Vagina (tissue), 2 donors: ENCODE measurements at regions not wholly inside any gene's neighbourhood (a gene's known extent, or its start where the extent isn't known, plus 50 kb on each side); places are given as distances from the start of the nearest gene placed in this dataset.
A peak's percentile ranks its signal among the peaks of the same experiment; 100 is the strongest.

ENCODE experiments used
- DNase-seq, 2 donors: peaks; one replicate each; pipeline ENCODE4 v3.0.0-alpha.2; 2017; ENCODE audit errors: extremely low spot score in 2 of 2
- H3K27ac ChIP-seq: fragments of 200-600 bp; sonication (generic); one replicate; pipeline ENCODE4 v1.5.1; 2019
- H3K27me3 ChIP-seq: fragments of 200-600 bp; sonication (generic); one replicate; pipeline ENCODE4 v1.5.1; 2019
- H3K36me3 ChIP-seq, 2 donors: fragments of 200-600 bp; sonication (generic); one replicate each; pipeline ENCODE4 v1.5.1; 2017 to 2019
- H3K4me1 ChIP-seq: fragments of 200-600 bp; sonication (generic); one replicate; pipeline ENCODE4 v1.5.1; 2019
- H3K4me3 ChIP-seq, 2 donors: fragments of 200-600 bp; sonication (generic); 1 replicate in 1 of 2; 2 replicates in 1 of 2; pipeline ENCODE4 v1.5.1; 2016 to 2019
- H3K9me3 ChIP-seq: fragments of 200-600 bp; sonication (generic); one replicate; pipeline ENCODE4 v1.5.1; 2019
- CTCF ChIP-seq, 3 experiments: fragments of 450-650 bp in 2 of 3; fragments of 200-600 bp in 1 of 3; sonication (generic) in 1 of 3; IDR thresholded peaks; one replicate each; pipeline ENCODE4 v1.5.1; 2017 to 2019; ENCODE audit warnings: antibody characterized with exemption in 3 of 3, mild to moderate bottlenecking in 2 of 3, moderate library complexity in 2 of 3
- POLR2A ChIP-seq, 2 donors: fragments of 450-650 bp; IDR thresholded peaks; one replicate each; pipeline ENCODE4 v1.6.1; 2017; ENCODE audit warnings: antibody characterized with exemption in 2 of 2, mild to moderate bottlenecking in 2 of 2, moderate library complexity in 2 of 2
- POLR2AphosphoS5 ChIP-seq, 2 donors: sonication (generic); formaldehyde crosslinking; IDR thresholded peaks; one replicate each; pipeline ENCODE4 v1.9.0; 2017; ENCODE audit warnings: antibody characterized with exemption in 2 of 2, mild to moderate bottlenecking in 2 of 2, low read depth in 1 of 2; ENCODE audit not compliant: insufficient read depth in 1 of 2
- intact Hi-C: fragments of 100-400 bp; cut with DNase I; formaldehyde crosslinking; loops from one replicate; pipeline ENCODE4 v1.15.1; 2023

- intact Hi-C loops: no loop called here
- Histone ChIP-seq H3K27me3 (no peaks in the 10 kb centered on the region), H3K36me3 (no peaks in the 10 kb centered on the region), H3K4me3 (no peak overlapping the region), H3K27ac (peak overlapping the region; percentile 57), H3K9me3 (no peaks in the 10 kb centered on the region), H3K4me1 (peaks cover 21% of the 10 kb centered on the region)
- peak; percentile 22 to 77 for DNase-seq
- TF ChIP-seq POLR2A (IDR thresholded peaks at IDR 0.05): no peak
- TF ChIP-seq CTCF (IDR thresholded peaks at IDR 0.05): no peak
- TF ChIP-seq POLR2AphosphoS5 (IDR thresholded peaks at IDR 0.05; ENCODE audit: insufficient read depth in 1 of 2, low read depth in 1 of 2): no peak
Observed at GRCh38 chr19:30790056-30790680, 418.0 kb downstream of the ZNF536 start.

GRCh38 chr19:30788105-30788765 lies 416.1 kb downstream of the ZNF536 start:
- Histone ChIP-seq H3K4me1 (peaks cover 21% of the 10 kb centered on the region), H3K27ac (no peak overlapping the region), H3K9me3 (no peaks in the 10 kb centered on the region), H3K36me3 (no peaks in the 10 kb centered on the region), H3K4me3 (no peak overlapping the region), H3K27me3 (no peaks in the 10 kb centered on the region)
- DNase-seq: peak; percentile 49 to 70
- intact Hi-C loops: no loop called here
- TF ChIP-seq CTCF (IDR thresholded peaks at IDR 0.05) (no peak), POLR2A (IDR thresholded peaks at IDR 0.05) (no peak), POLR2AphosphoS5 (IDR thresholded peaks at IDR 0.05; ENCODE audit: insufficient read depth in 1 of 2, low read depth in 1 of 2) (no peak)

- Histone ChIP-seq H3K9me3 (no peaks in the 10 kb centered on the region), H3K27me3 (no peaks in the 10 kb centered on the region), H3K4me1 (peaks cover 21% of the 10 kb centered on the region), H3K27ac (no peak overlapping the region), H3K4me3 (no peak overlapping the region), H3K36me3 (no peaks in the 10 kb centered on the region)
- no peak for TF ChIP-seq POLR2A (IDR thresholded peaks at IDR 0.05)
- no peak for TF ChIP-seq CTCF (IDR thresholded peaks at IDR 0.05)
- TF ChIP-seq POLR2AphosphoS5 (IDR thresholded peaks at IDR 0.05; ENCODE audit: insufficient read depth in 1 of 2, low read depth in 1 of 2): no peak
- intact Hi-C loops: no loop called here
- peak in 1 of 2 donors; percentile 37 for DNase-seq
Observed at GRCh38 chr19:30785458-30786137, 413.4 kb downstream of the ZNF536 start.

GRCh38 chr19:30784850-30785457 lies 412.8 kb downstream of the ZNF536 start:
- Histone ChIP-seq H3K4me3 (no peak overlapping the region), H3K27ac (no peak overlapping the region), H3K27me3 (no peaks in the 10 kb centered on the region), H3K4me1 (peaks cover 19% of the 10 kb centered on the region), H3K36me3 (no peaks in the 10 kb centered on the region), H3K9me3 (no peaks in the 10 kb centered on the region)
- TF ChIP-seq POLR2AphosphoS5 (IDR thresholded peaks at IDR 0.05; ENCODE audit: insufficient read depth in 1 of 2, low read depth in 1 of 2): no peak
- peak in 2 of 3 experiments; percentile 35 to 50 for TF ChIP-seq CTCF (IDR thresholded peaks at IDR 0.05)
- no peak for TF ChIP-seq POLR2A (IDR thresholded peaks at IDR 0.05)
- DNase-seq: peak in 1 of 2 donors; percentile 76
- intact Hi-C loops: no loop called here
